ENCODE measurements at regions not wholly inside any gene's neighbourhood (a gene's known extent, or its start where the extent isn't known, plus 50 kb on each side); places are given as distances from the start of the nearest gene placed in this dataset.

DNA sequence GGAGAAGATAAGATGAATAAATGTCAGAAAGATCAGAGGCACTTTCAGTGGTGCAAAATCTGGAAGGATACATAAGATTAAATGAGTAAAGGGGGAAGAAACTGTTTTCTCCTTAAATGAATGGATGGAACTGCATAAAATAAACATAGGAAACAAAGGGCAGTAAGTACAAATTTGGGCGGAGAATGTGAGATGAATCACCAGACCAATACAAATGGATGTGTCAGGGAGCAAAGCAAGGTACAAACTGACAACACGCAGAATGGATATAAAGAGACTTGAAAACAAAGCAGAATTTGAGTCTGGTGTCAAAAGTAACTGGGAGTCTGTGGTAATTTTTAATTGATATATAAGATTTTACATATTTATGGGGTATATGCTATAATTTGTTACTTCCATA lies 175.3 kb upstream of the PCDH18 start:
- no peaks in the 10 kb centered on the region for H3K4me1 ChIP-seq (ENCODE audit: control insufficient read depth in 2 of 2, insufficient read depth in 2 of 2, low read length in 1 of 2)
- H3K27me3 ChIP-seq (ENCODE audit: control insufficient read depth in 1 of 2, insufficient read depth in 2 of 2, low read length in 2 of 2) = no peaks in the 10 kb centered on the region
- H3K9me3 ChIP-seq (ENCODE audit: control insufficient read depth in 2 of 2, insufficient read depth in 1 of 2, low read depth in 1 of 2, low read length in 1 of 2) = no peaks in the 10 kb centered on the region
- H3K4me3 ChIP-seq (ENCODE audit: low read depth in 1 of 2, low read length in 2 of 2) = no peak overlapping the region
- H3K36me3 ChIP-seq (ENCODE audit: control insufficient read depth in 2 of 2, insufficient read depth in 2 of 2, low read length in 1 of 2) = no peaks in the 10 kb centered on the region
- 44 to 50% methylated on average over 2 of the region's 2 CpGs for WGBS, 2 donors
- H3K27ac ChIP-seq (ENCODE audit: low read depth in 2 of 2, low read length in 1 of 2) = no peak overlapping the region

DNA sequence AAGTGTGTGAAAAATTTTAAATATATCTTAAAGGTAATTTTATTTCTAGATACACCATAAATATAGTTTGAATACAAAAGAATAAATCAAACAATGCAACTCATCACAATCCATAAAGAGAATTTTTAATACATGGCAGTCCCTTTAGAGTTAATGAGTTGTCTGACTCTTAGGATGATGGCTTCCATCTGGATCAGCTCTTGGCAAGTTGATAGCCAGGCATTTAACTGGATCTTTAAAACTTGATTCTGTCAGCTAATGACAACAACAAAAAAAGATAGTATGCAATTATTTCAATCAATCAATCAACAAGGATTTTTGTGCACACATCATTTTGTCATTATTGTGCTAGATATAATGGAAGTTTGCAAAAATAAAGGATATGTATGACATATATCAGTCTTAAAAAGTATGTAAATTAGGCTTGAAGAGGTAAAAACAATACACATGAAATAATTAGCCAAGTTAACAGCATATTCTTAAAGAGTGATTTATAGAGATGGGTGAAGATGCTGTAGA lies 174.9 kb upstream of the PCDH18 start:
- no peaks in the 10 kb centered on the region for H3K27me3 ChIP-seq (ENCODE audit: control insufficient read depth in 1 of 2, insufficient read depth in 2 of 2, low read length in 2 of 2)
- H3K36me3 ChIP-seq (ENCODE audit: control insufficient read depth in 2 of 2, insufficient read depth in 2 of 2, low read length in 1 of 2) = no peaks in the 10 kb centered on the region
- H3K27ac ChIP-seq (ENCODE audit: low read depth in 2 of 2, low read length in 1 of 2) = no peak overlapping the region
- H3K9me3 ChIP-seq (ENCODE audit: control insufficient read depth in 2 of 2, insufficient read depth in 1 of 2, low read depth in 1 of 2, low read length in 1 of 2) = no peaks in the 10 kb centered on the region
- H3K4me1 ChIP-seq (ENCODE audit: control insufficient read depth in 2 of 2, insufficient read depth in 2 of 2, low read length in 1 of 2) = no peaks in the 10 kb centered on the region
- H3K4me3 ChIP-seq (ENCODE audit: low read depth in 1 of 2, low read length in 2 of 2) = no peak overlapping the region

DNA sequence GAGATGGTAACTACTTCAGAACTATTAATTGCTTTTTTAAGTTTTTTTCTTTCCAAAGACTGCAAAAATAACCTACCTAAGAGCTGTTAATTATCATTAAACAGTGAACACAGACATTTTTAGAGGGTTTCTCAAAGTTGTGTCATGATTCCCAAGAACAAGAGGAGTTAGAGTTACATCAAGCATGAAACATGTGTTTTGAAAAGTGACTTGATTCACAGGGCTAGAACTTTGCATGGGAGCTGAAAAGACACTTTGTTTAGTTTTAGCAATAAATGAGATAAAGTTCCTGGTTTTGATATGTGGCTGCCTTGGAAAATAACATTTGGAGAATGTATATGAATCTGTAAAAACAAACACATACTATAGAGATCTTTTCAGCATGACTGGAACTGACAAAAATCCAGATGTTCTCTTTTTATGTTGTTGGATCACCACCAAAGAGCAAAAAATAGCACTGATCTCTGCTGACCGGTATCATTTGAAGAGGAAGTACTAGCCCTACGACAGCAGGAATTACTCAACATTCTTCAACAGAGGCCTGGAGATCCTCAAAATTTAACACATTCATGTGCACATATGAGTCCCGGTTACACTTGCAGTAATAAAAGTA lies 173.0 kb upstream of the PCDH18 start:
- H3K4me1 ChIP-seq (ENCODE audit: control insufficient read depth in 2 of 2, insufficient read depth in 2 of 2, low read length in 1 of 2) = no peaks in the 10 kb centered on the region
- no peaks in the 10 kb centered on the region for H3K36me3 ChIP-seq (ENCODE audit: control insufficient read depth in 2 of 2, insufficient read depth in 2 of 2, low read length in 1 of 2)
- H3K4me3 ChIP-seq (ENCODE audit: low read depth in 1 of 2, low read length in 2 of 2) = no peak overlapping the region
- no peak overlapping the region for H3K27ac ChIP-seq (ENCODE audit: low read depth in 2 of 2, low read length in 1 of 2)
- no peaks in the 10 kb centered on the region for H3K27me3 ChIP-seq (ENCODE audit: control insufficient read depth in 1 of 2, insufficient read depth in 2 of 2, low read length in 2 of 2)
- WGBS, 2 donors = 21 to 27% methylated on average over 3 of the region's 3 CpGs
- no peaks in the 10 kb centered on the region for H3K9me3 ChIP-seq (ENCODE audit: control insufficient read depth in 2 of 2, insufficient read depth in 1 of 2, low read depth in 1 of 2, low read length in 1 of 2)

DNA sequence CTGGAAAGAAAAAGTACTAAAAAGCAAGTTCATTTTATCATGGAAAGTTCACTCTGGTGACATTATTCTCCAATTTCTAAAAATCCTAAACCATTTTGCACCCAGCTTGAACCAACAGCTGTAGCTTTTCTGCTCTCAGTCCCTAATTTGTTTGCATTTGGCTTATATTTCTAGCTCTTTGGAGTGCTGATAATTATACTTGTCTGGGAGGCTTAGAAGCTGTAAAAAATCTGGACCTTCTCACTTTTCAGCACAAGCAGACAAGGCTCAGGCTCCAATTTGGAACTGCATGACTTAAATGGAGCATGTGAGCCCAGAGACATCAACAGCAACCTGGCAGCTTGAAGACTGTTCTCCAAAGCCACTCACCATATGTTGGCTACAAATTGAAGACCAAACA lies 170.9 kb upstream of the PCDH18 start:
- H3K4me1 ChIP-seq (ENCODE audit: control insufficient read depth in 2 of 2, insufficient read depth in 2 of 2, low read length in 1 of 2) = no peaks in the 10 kb centered on the region
- no peaks in the 10 kb centered on the region for H3K36me3 ChIP-seq (ENCODE audit: control insufficient read depth in 2 of 2, insufficient read depth in 2 of 2, low read length in 1 of 2)
- H3K27ac ChIP-seq (ENCODE audit: low read depth in 2 of 2, low read length in 1 of 2) = no peak overlapping the region
- no peaks in the 10 kb centered on the region for H3K9me3 ChIP-seq (ENCODE audit: control insufficient read depth in 2 of 2, insufficient read depth in 1 of 2, low read depth in 1 of 2, low read length in 1 of 2)
- H3K4me3 ChIP-seq (ENCODE audit: low read depth in 1 of 2, low read length in 2 of 2) = no peak overlapping the region
- no peaks in the 10 kb centered on the region for H3K27me3 ChIP-seq (ENCODE audit: control insufficient read depth in 1 of 2, insufficient read depth in 2 of 2, low read length in 2 of 2)

DNA sequence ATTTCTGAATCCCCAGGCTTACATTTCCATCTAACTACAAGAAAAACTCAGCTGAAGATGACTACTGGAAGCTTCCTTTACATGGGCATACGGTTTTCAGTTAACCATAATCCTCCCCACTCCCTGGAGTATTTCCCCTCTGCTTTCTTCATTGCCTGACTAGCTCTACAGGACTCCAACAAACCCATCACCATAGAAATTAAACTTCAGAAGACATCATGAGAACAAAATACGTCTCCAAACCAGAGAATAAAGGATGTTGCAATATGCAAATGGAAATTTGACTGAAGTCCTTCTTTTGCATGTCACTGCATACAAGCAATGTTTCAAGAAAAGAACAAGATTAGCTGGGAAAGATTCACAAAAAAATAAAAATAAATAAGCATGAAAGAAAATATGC lies 170.2 kb upstream of the PCDH18 start:
- H3K27ac ChIP-seq (ENCODE audit: low read depth in 2 of 2, low read length in 1 of 2) = no peak overlapping the region

DNA sequence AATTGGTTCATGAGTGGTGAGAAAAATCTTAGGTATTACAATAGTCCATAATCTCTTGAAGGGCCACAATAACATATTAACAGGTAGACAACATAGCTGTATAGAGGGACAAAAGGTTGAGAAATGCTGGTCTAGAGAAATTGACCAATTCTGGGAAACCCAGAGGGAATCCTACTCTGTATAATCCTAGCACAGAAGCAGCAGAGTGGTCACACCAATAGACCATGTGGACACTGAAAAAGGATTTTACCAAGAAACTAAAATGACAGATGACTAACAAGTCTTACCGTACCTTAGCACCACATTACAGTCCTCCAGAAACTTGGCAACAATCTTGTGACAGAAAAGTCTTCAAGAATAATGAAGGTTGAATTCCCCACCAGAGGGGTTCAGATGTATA lies 169.1 kb upstream of the PCDH18 start:
- WGBS, 2 donors = 89 to 91% methylated on average over 1 of the region's 1 CpG

More for the DNA sequence above, 170.2 kb upstream of the PCDH18 start:
- Histone ChIP-seq H3K4me3 (ENCODE audit: low read depth in 1 of 2, low read length in 2 of 2) (no peak overlapping the region), H3K27me3 (ENCODE audit: control insufficient read depth in 1 of 2, insufficient read depth in 2 of 2, low read length in 2 of 2) (no peaks in the 10 kb centered on the region), H3K36me3 (ENCODE audit: control insufficient read depth in 2 of 2, insufficient read depth in 2 of 2, low read length in 1 of 2) (no peaks in the 10 kb centered on the region), H3K4me1 (ENCODE audit: control insufficient read depth in 2 of 2, insufficient read depth in 2 of 2, low read length in 1 of 2) (no peaks in the 10 kb centered on the region), H3K9me3 (ENCODE audit: control insufficient read depth in 2 of 2, insufficient read depth in 1 of 2, low read depth in 1 of 2, low read length in 1 of 2) (no peaks in the 10 kb centered on the region)
- WGBS, 2 donors = 46 to 58% methylated on average over 2 of the region's 2 CpGs

DNA sequence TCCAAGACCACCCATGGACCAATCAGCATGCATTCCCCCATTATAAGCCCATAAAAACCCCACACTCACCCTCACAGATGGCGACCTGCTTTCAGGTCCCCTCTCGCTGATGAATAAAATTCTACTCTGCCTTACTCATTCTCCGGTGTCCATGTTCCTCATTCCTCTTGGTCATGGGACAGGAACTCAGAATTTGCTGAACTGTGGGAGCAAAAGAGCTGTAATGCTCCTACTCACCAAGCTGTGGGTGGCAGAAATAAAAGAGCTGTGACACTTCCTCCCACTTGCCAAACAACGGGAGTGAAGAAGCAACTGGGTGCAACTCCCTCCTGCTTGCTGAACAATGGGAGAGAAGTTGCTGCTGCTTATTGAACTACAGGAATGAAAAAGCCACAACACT lies 168.5 kb upstream of the PCDH18 start:
- no peak overlapping the region for H3K4me3 ChIP-seq (ENCODE audit: low read depth in 1 of 2, low read length in 2 of 2)
- H3K27me3 ChIP-seq (ENCODE audit: control insufficient read depth in 1 of 2, insufficient read depth in 2 of 2, low read length in 2 of 2) = no peaks in the 10 kb centered on the region
- no peaks in the 10 kb centered on the region for H3K4me1 ChIP-seq (ENCODE audit: control insufficient read depth in 2 of 2, insufficient read depth in 2 of 2, low read length in 1 of 2)
- H3K36me3 ChIP-seq (ENCODE audit: control insufficient read depth in 2 of 2, insufficient read depth in 2 of 2, low read length in 1 of 2) = no peaks in the 10 kb centered on the region
- H3K9me3 ChIP-seq (ENCODE audit: control insufficient read depth in 2 of 2, insufficient read depth in 1 of 2, low read depth in 1 of 2, low read length in 1 of 2) = no peaks in the 10 kb centered on the region
- H3K27ac ChIP-seq (ENCODE audit: low read depth in 2 of 2, low read length in 1 of 2) = no peak overlapping the region
- WGBS, 2 donors = 91 to 92% methylated on average over 4 of the region's 4 CpGs

More for the DNA sequence above, 169.1 kb upstream of the PCDH18 start:
- H3K27me3 ChIP-seq (ENCODE audit: control insufficient read depth in 1 of 2, insufficient read depth in 2 of 2, low read length in 2 of 2) = no peaks in the 10 kb centered on the region
- H3K27ac ChIP-seq (ENCODE audit: low read depth in 2 of 2, low read length in 1 of 2) = no peak overlapping the region
- no peak overlapping the region for H3K4me3 ChIP-seq (ENCODE audit: low read depth in 1 of 2, low read length in 2 of 2)
- no peaks in the 10 kb centered on the region for H3K36me3 ChIP-seq (ENCODE audit: control insufficient read depth in 2 of 2, insufficient read depth in 2 of 2, low read length in 1 of 2)
- no peaks in the 10 kb centered on the region for H3K4me1 ChIP-seq (ENCODE audit: control insufficient read depth in 2 of 2, insufficient read depth in 2 of 2, low read length in 1 of 2)
- H3K9me3 ChIP-seq (ENCODE audit: control insufficient read depth in 2 of 2, insufficient read depth in 1 of 2, low read depth in 1 of 2, low read length in 1 of 2) = no peaks in the 10 kb centered on the region

DNA sequence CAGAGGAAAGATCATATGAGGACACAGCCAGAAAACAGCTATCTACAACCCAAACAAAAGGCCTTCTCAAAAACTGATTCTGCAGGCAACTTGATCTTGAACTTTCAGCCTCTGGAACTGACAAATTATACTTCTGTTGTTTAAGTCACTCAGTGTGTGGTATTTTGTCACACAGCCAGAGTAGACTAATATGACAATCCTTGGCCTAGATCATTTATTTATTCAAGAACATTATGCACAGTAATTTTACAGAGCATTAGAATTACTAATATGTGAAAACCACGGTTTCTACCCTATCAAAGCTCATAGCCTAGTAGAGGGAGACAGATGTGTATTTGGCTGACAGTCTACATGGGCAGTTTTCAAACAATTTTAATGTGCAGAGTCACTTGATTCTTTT lies 167.8 kb upstream of the PCDH18 start:
- no peaks in the 10 kb centered on the region for H3K4me1 ChIP-seq (ENCODE audit: control insufficient read depth in 2 of 2, insufficient read depth in 2 of 2, low read length in 1 of 2)
- no peak overlapping the region for H3K4me3 ChIP-seq (ENCODE audit: low read depth in 1 of 2, low read length in 2 of 2)
- no peak overlapping the region for H3K27ac ChIP-seq (ENCODE audit: low read depth in 2 of 2, low read length in 1 of 2)
- no peaks in the 10 kb centered on the region for H3K27me3 ChIP-seq (ENCODE audit: control insufficient read depth in 1 of 2, insufficient read depth in 2 of 2, low read length in 2 of 2)
- 34% methylated on average over 1 of the region's 1 CpG for WGBS, 2 donors
- no peaks in the 10 kb centered on the region for H3K36me3 ChIP-seq (ENCODE audit: control insufficient read depth in 2 of 2, insufficient read depth in 2 of 2, low read length in 1 of 2)
- no peaks in the 10 kb centered on the region for H3K9me3 ChIP-seq (ENCODE audit: control insufficient read depth in 2 of 2, insufficient read depth in 1 of 2, low read depth in 1 of 2, low read length in 1 of 2)

DNA sequence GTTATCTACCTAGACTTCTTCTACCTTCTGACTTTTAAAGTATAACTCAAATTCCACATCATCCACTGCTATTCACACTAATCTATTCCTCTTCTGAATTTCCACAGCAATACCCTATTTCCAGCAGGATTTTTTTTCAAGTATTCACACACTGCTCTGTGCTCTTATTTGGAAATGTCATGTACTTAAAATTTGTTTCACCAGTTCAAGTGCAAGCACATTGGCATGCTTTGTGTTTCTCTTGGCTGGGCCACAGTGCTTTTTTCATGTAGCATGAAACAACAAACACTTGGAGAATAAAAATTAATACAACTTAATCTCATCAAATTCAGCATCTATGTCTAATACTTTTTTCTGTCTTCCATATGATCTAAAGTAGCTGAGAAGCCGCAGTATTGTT lies 161.8 kb upstream of the PCDH18 start:
- Histone ChIP-seq H3K27me3 (ENCODE audit: control insufficient read depth in 1 of 2, insufficient read depth in 2 of 2, low read length in 2 of 2) (no peaks in the 10 kb centered on the region), H3K4me1 (ENCODE audit: control insufficient read depth in 2 of 2, insufficient read depth in 2 of 2, low read length in 1 of 2) (no peaks in the 10 kb centered on the region), H3K27ac (ENCODE audit: low read depth in 2 of 2, low read length in 1 of 2) (no peak overlapping the region), H3K9me3 (ENCODE audit: control insufficient read depth in 2 of 2, insufficient read depth in 1 of 2, low read depth in 1 of 2, low read length in 1 of 2) (no peaks in the 10 kb centered on the region), H3K4me3 (ENCODE audit: low read depth in 1 of 2, low read length in 2 of 2) (no peak overlapping the region), H3K36me3 (ENCODE audit: control insufficient read depth in 2 of 2, insufficient read depth in 2 of 2, low read length in 1 of 2) (no peaks in the 10 kb centered on the region)
- 33 to 64% methylated on average over 1 of the region's 1 CpG for WGBS, 2 donors

DNA sequence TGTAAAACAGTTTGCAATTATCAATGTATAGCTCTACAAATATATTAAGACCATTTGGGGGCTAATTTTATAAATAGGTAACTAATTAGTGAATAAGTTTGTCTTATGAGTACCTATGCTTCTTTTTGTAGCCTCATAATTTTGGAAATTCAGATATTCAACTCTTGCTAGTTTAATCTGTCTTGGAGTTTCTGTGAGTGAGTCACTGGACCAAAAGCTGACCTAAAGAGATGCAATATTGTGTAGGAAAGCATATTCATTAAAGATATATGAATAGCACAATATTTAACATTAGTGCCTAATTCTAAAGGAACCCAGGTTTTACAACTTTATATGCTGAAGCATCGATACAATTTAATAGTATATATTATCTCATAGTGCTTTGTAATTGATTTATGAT lies 161.3 kb upstream of the PCDH18 start:
- WGBS, 2 donors = 74 to 83% methylated on average over 1 of the region's 1 CpG
- H3K27ac ChIP-seq (ENCODE audit: low read depth in 2 of 2, low read length in 1 of 2) = no peak overlapping the region

More for the DNA sequence above, 161.3 kb upstream of the PCDH18 start:
- Histone ChIP-seq H3K36me3 (ENCODE audit: control insufficient read depth in 2 of 2, insufficient read depth in 2 of 2, low read length in 1 of 2) (no peaks in the 10 kb centered on the region), H3K9me3 (ENCODE audit: control insufficient read depth in 2 of 2, insufficient read depth in 1 of 2, low read depth in 1 of 2, low read length in 1 of 2) (no peaks in the 10 kb centered on the region), H3K27me3 (ENCODE audit: control insufficient read depth in 1 of 2, insufficient read depth in 2 of 2, low read length in 2 of 2) (no peaks in the 10 kb centered on the region), H3K4me1 (ENCODE audit: control insufficient read depth in 2 of 2, insufficient read depth in 2 of 2, low read length in 1 of 2) (no peaks in the 10 kb centered on the region), H3K4me3 (ENCODE audit: low read depth in 1 of 2, low read length in 2 of 2) (no peak overlapping the region)

Data from esophagus (tissue), 2 donors.